AG04450 (cell line): ENCODE measurements at regions not wholly inside any gene's neighbourhood (a gene's known extent, or its start where the extent isn't known, plus 50 kb on each side); places are given as distances from the start of the nearest gene placed in this dataset.
"Not testable (repeated sequence)": the region's sequence is repeated elsewhere in the genome, so short reads cannot be mapped to it uniquely, and the experiment has no call there.

Experiments used
- CTCF ChIA-PET: fragments of 300-600, 350-600 bp; formaldehyde crosslinking; extraction: SDS; loops from one replicate; lab custom pipeline; 2022; ENCODE audit warnings: antibody characterized with exemption, inconsistent platforms; lab: Charles Lee
- POLR2A ChIA-PET: fragments of 350-600 bp; formaldehyde crosslinking; extraction: SDS; loops from one replicate; lab custom pipeline; 2021; ENCODE audit warnings: antibody characterized with exemption, inconsistent platforms; lab: Yijun Ruan, JAX
- DNase-seq: peaks from one replicate; pipeline ENCODE4 v3.0.0-alpha.2; 2011; ENCODE audit warnings: low read depth, low spot score
- H3K27ac ChIP-seq: one replicate; pipeline ENCODE4 v1.5.1; 2012; ENCODE audit warnings: low read depth, low read length, control low read depth
- H3K27me3 ChIP-seq: one replicate; pipeline ENCODE4 v1.6.0; 2012; ENCODE audit warnings: low read length; ENCODE audit not compliant: control insufficient read depth, insufficient read depth
- H3K4me3 ChIP-seq: 2 replicates; pipeline ENCODE4 v1.5.1; 2011; ENCODE audit warnings: mild to moderate bottlenecking, low read depth, low read length, control low read depth
- H3K9me3 ChIP-seq: 2 replicates; pipeline ENCODE4 v1.5.1; 2012; ENCODE audit warnings: low read length; ENCODE audit not compliant: control insufficient read depth, insufficient read depth
- CTCF ChIP-seq: IDR thresholded peaks from 2 replicates; pipeline ENCODE4 v1.5.1; 2011; ENCODE audit warnings: low read depth, low read length, control low read depth, inconsistent platforms

DNA sequence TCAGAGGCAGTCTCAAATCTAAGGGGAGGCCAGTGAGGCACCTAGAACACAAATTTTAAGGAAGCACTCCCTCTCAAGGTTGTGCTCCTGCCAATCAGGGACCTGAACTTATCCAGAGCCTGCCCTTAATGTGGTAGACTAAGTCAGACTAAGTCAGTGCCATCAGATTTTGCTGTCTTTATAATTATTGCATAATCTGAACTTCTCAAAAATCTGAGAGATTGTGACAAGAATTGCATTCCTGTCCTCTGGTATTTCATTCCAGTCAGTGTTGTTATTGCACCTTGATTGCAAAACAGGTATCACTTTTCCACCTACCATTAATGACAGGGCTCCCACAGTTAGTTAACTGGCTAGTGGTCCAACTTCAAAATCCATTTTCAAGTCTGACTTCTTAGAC is 197.1 kb upstream of the HCN1 start:
- ChIA-PET CTCF (no interaction called here), POLR2A (no interaction called here)
- no peak overlapping the region for H3K27ac ChIP-seq
- no peak for DNase-seq
- TF ChIP-seq CTCF: no peak
- peaks cover 20% of the 10 kb centered on the region for H3K9me3 ChIP-seq
- H3K27me3 ChIP-seq: no peaks in the 10 kb centered on the region
- H3K4me3 ChIP-seq: no peak overlapping the region

DNA sequence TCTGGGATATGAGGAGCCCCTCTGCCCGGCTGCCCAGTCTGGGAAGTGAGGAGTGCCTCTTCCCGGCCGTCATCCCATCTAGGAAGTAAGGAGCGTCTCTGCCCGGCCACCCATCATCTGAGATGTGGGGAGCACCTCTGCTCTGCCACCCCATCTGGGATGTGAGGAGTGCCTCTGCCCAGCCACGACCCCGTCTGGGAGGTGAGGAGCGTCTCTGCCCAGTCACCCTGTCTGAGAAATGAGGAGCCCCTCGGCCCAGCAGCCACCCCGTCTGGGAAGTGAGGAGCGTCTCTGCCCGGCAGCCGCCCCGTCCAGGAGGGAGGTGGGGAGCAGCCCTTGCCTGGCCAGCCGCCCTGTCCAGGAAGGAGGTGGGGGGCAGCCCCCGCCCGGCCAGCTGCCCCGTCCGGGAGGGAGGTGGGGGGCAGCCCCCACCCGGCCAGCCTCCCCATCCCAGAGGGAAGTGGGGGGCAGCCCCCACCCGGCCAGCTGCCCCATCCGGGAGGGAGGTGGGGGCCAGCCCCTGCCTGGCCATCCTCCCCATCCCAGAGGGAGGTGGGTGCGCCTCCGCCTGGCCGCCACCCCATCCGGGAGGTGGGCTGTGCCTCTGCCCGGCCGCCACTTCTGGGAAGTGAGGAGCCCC is 194.4 kb upstream of the HCN1 start:
- CTCF ChIA-PET, POLR2A ChIA-PET: not testable (repeated sequence)

GRCh38 chr5:45862763-45863162 is 166.6 kb upstream of the HCN1 start:
- Histone ChIP-seq H3K27ac (no peak overlapping the region), H3K4me3 (no peak overlapping the region), H3K27me3 (no peaks in the 10 kb centered on the region), H3K9me3 (peaks cover 2% of the 10 kb centered on the region)
- ChIA-PET POLR2A (no interaction called here), CTCF (no interaction called here)
- DNase-seq: no peak
- TF ChIP-seq CTCF: no peak

More for the DNA sequence above, 194.4 kb upstream of the HCN1 start:
- H3K4me3 ChIP-seq, H3K27me3 ChIP-seq, H3K27ac ChIP-seq, DNase-seq: not testable (repeated sequence)
- peaks cover 27% of the 10 kb centered on the region for H3K9me3 ChIP-seq

DNA sequence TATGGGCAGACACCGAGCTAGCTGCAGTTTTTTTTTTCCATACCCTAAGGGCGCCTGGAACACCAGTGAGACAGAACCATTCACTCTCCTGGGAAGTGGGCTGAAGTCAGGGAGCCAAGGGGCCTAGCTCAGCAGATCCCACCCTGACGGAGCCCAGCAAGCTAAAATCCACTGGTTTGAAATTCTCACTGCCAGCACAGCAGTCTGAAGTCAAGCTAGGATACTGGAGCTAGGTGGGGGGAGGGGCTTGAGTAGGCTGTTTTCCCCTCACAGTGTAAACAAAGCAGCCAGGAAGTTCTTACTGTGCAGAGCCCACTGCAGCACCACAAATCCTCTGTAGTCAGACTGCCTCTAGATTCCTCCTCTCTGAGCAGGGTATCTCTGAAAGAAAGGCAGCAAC is 151.7 kb upstream of the HCN1 start:
- ChIA-PET CTCF (no interaction called here), POLR2A (no interaction called here)
- H3K4me3 ChIP-seq: no peak overlapping the region
- H3K27me3 ChIP-seq: no peaks in the 10 kb centered on the region
- peaks cover 12% of the 10 kb centered on the region; the same call in 1 of the 2 replicates for H3K9me3 ChIP-seq
- H3K27ac ChIP-seq: no peak overlapping the region
- no peak for DNase-seq
- no peak for TF ChIP-seq CTCF

DNA sequence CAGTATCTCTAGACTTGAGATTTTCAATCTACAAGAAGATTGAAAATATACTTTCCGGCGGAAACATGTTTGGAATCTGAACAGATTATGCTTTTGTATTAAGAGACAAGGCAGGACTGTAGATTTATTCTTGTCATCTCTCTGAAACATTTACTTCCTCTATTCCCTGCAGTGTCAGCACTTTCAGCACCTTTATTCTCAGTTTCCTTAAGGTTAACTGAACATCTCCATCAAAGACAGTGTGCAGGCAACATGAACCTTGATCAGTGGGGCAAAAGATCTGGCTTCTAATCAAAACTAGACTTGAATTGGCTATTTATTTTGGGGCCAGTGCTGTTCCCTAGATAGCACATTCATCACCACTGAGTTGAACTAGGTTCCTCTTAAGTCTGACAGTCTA is 129.9 kb upstream of the HCN1 start:
- no peak for DNase-seq
- no peak for TF ChIP-seq CTCF
- peaks cover 5% of the 10 kb centered on the region for H3K9me3 ChIP-seq
- ChIA-PET CTCF (interaction anchor here (0.6 kb wide), 1 partner anchor 122 kb away, joined by 3 read pairs; no protein-coding TSS in a partner anchor), POLR2A (no interaction called here)
- no peak overlapping the region for H3K4me3 ChIP-seq
- no peaks in the 10 kb centered on the region for H3K27me3 ChIP-seq
- no peak overlapping the region for H3K27ac ChIP-seq
